Parathyroid adenoma (tissue), 2 donors: ENCODE measurements at regions not wholly inside any gene's neighbourhood (a gene's known extent, or its start where the extent isn't known, plus 50 kb on each side); places are given as distances from the start of the nearest gene placed in this dataset.

Experiments used
- H2AFZ ChIP-seq: fragments of 300-600 bp; sonication (generic); one replicate; pipeline ENCODE4 v1.7.0; 2017; ENCODE audit warnings: antibody characterized with exemption, mild to moderate bottlenecking
- H3K27ac ChIP-seq: fragments of 300-600 bp; sonication (generic); one replicate; pipeline ENCODE4 v1.7.0; 2017
- H3K27me3 ChIP-seq: fragments of 300-600 bp; sonication (generic); one replicate; pipeline ENCODE4 v1.7.0; 2017; ENCODE audit warnings: low read length; ENCODE audit not compliant: control insufficient read depth, insufficient read depth
- H3K36me3 ChIP-seq: fragments of 300-600 bp; sonication (generic); one replicate; pipeline ENCODE4 v1.7.0; 2017; ENCODE audit warnings: low read length; ENCODE audit not compliant: control insufficient read depth, insufficient read depth
- H3K4me1 ChIP-seq: fragments of 300-600 bp; sonication (generic); one replicate; pipeline ENCODE4 v1.7.0; 2017; ENCODE audit warnings: control low read depth
- H3K4me2 ChIP-seq: fragments of 300-600 bp; sonication (generic); one replicate; pipeline ENCODE4 v1.7.0; 2017; ENCODE audit warnings: low read length
- H3K4me3 ChIP-seq: fragments of 300-600 bp; sonication (generic); one replicate; pipeline ENCODE4 v1.7.0; 2017; ENCODE audit warnings: low read depth, low read length
- H3K79me2 ChIP-seq: fragments of 300-600 bp; sonication (generic); one replicate; pipeline ENCODE4 v1.7.0; 2017; ENCODE audit warnings: control low read depth
- H3K9ac ChIP-seq: fragments of 300-600 bp; sonication (generic); one replicate; pipeline ENCODE4 v1.7.0; 2017; ENCODE audit warnings: mild to moderate bottlenecking
- H3K9me3 ChIP-seq: fragments of 300-600 bp; sonication (generic); one replicate; pipeline ENCODE4 v1.7.0; 2017; ENCODE audit warnings: low read length; ENCODE audit not compliant: control insufficient read depth
- CTCF ChIP-seq: fragments of 300-600 bp; sonication (generic); IDR thresholded peaks from one replicate; pipeline ENCODE4 v1.7.0; 2017; ENCODE audit warnings: antibody characterized with exemption, mild to moderate bottlenecking
- donor health status: primary hyperparathyroidism.

- no peak overlapping the region for H3K4me2 ChIP-seq
- no peak overlapping the region for H3K4me3 ChIP-seq
- H3K9ac ChIP-seq: no peak overlapping the region
- H3K4me1 ChIP-seq: peaks cover 49% of the 10 kb centered on the region
- H3K27me3 ChIP-seq: no peaks in the 10 kb centered on the region
- H3K36me3 ChIP-seq: peaks cover 4% of the 10 kb centered on the region
- H3K79me2 ChIP-seq: no peaks in the 10 kb centered on the region
- H3K9me3 ChIP-seq: no peaks in the 10 kb centered on the region
- no peak for TF ChIP-seq CTCF
- H3K27ac ChIP-seq: peak overlapping the region; percentile 72
- H2AFZ ChIP-seq: peak overlapping the region; percentile 72
These were observed 405.7 kb upstream of the CITED2 start for GRCh38 chr6:139779988-139780774.

GRCh38 chr6:139778688-139779087, 404.2 kb upstream of the CITED2 start:
- Histone ChIP-seq H3K36me3 (no peaks in the 10 kb centered on the region), H3K9me3 (no peaks in the 10 kb centered on the region), H3K4me3 (no peak overlapping the region), H3K4me2 (no peak overlapping the region), H3K4me1 (peaks cover 49% of the 10 kb centered on the region), H3K79me2 (no peaks in the 10 kb centered on the region), H3K9ac (no peak overlapping the region), H2AFZ (peak overlapping the region; percentile 72), H3K27ac (peak overlapping the region; percentile 81), H3K27me3 (no peaks in the 10 kb centered on the region)
- no peak for TF ChIP-seq CTCF

- peak overlapping the region; percentile 81 for H3K27ac ChIP-seq
- H3K36me3 ChIP-seq: no peaks in the 10 kb centered on the region
- no peak for TF ChIP-seq CTCF
- H3K79me2 ChIP-seq: no peaks in the 10 kb centered on the region
- H3K27me3 ChIP-seq: no peaks in the 10 kb centered on the region
- peaks cover 49% of the 10 kb centered on the region for H3K4me1 ChIP-seq
- H3K4me3 ChIP-seq: no peak overlapping the region
- no peak overlapping the region for H3K4me2 ChIP-seq
- H3K9ac ChIP-seq: no peak overlapping the region
- peak overlapping the region; percentile 81 for H2AFZ ChIP-seq
- H3K9me3 ChIP-seq: no peaks in the 10 kb centered on the region
These were observed 403.7 kb upstream of the CITED2 start for GRCh38 chr6:139778106-139778505.

GRCh38 chr6:139777202-139777970, 402.9 kb upstream of the CITED2 start:
- Histone ChIP-seq H3K27me3 (no peaks in the 10 kb centered on the region), H3K4me1 (peaks cover 49% of the 10 kb centered on the region), H3K79me2 (no peaks in the 10 kb centered on the region), H3K36me3 (no peaks in the 10 kb centered on the region), H3K4me2 (no peak overlapping the region), H3K27ac (peak overlapping the region; percentile 81), H3K9ac (no peak overlapping the region), H3K9me3 (no peaks in the 10 kb centered on the region), H2AFZ (peak overlapping the region; percentile 81), H3K4me3 (no peak overlapping the region)
- no peak for TF ChIP-seq CTCF
